Fibroblast of the aortic adventitia (primary cell): ENCODE measurements at regions not wholly inside any gene's neighbourhood (a gene's known extent, or its start where the extent isn't known, plus 50 kb on each side); places are given as distances from the start of the nearest gene placed in this dataset.
"Not testable (repeated sequence)": the region's sequence is repeated elsewhere in the genome, so short reads cannot be mapped to it uniquely, and the experiment has no call there.

Source experiments
- DNase-seq: peaks from one replicate; pipeline ENCODE4 v3.0.0-alpha.2; 2010; ENCODE audit warnings: low read depth
- H3K4me3 ChIP-seq: 2 replicates; pipeline ENCODE4 v1.5.1; 2011; ENCODE audit warnings: low read depth, mild to moderate bottlenecking, control low read depth, low read length, moderate library complexity
- CTCF ChIP-seq: IDR thresholded peaks from 2 replicates; pipeline ENCODE4 v1.5.1; 2011; ENCODE audit warnings: mild to moderate bottlenecking, low read length, control low read depth, inconsistent platforms; ENCODE audit not compliant: insufficient read depth

DNA sequence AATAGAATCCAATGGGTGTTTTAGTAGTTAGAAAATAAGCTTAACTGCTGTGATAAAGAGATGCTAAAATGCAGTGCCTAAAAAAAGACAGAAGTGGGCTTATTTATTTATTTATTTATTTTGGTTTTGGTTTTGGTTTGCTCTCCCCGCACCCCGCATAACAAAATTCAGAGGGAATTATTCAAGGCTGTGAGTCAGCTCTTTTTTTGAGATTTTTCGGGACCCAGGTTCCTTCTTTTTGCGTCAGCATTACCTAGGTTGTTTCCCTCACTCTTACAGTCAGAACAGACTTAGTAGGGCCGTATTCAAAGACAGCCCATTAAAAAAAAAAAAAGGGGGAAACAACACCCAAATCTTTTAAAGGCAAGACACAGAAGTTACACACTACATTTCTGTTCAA, 1495.5 kb upstream of the ADGRL3 start:
- H3K4me3 ChIP-seq, result no peak overlapping the region
- TF ChIP-seq CTCF, result no peak
- no peak for DNase-seq

GRCh38 chr4:59712470-59712869, 1487.7 kb upstream of the ADGRL3 start:
- no peak overlapping the region for H3K4me3 ChIP-seq
- TF ChIP-seq CTCF, result no peak
- DNase-seq, result no peak

- not testable (repeated sequence) for H3K4me3 ChIP-seq, DNase-seq
These were observed 1475.8 kb upstream of the ADGRL3 start for GRCh38 chr4:59724286-59724685.

DNA sequence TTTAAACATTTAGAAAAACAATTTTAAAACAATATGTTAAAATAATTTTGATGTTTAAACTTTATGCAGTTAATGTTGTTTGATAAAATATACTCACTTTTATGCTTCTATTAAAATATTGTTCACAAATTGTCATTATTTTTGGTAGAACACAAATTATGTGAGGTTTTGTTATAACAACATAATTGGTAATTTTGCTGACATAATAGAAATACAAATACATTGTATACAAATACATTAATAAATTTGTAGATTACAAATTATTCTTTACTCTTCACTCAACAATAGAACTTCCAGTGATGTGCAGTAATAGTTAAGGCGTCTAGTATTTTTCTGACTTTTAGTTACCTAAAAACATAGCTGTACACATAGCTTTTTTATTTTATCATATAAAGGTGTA, 1472.4 kb upstream of the ADGRL3 start:
- no peak for DNase-seq
- TF ChIP-seq CTCF, result no peak
- no peak overlapping the region for H3K4me3 ChIP-seq

DNA sequence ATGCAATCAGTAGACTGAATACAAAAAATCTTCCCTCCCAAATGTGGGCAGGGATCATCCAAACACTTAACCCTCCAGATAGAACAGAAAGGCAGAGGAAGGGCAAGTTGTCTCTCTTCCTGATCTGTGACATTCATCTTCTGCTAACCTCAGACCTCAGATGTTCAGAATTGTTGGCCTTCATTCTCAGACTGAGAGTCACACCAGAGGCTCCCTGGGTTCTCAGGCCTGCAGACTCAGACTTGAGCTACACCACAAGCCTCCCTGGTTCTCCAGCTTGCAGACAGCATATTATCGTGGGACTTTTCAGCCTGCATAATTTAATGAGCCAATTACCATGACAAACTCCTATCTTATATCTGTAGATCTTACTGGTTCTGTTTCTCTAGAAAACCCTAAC, 1471.6 kb upstream of the ADGRL3 start:
- TF ChIP-seq CTCF, result no peak
- H3K4me3 ChIP-seq, result no peak overlapping the region
- DNase-seq, result no peak

- no peak for TF ChIP-seq CTCF
- H3K4me3 ChIP-seq, result no peak overlapping the region
- DNase-seq, result no peak
These were observed 1470.8 kb upstream of the ADGRL3 start for GRCh38 chr4:59729321-59729720.

- TF ChIP-seq CTCF, result no peak
- DNase-seq, result no peak
These were observed 1451.7 kb upstream of the ADGRL3 start for GRCh38 chr4:59748433-59748832.

More at GRCh38 chr4:59748433-59748832, 1451.7 kb upstream of the ADGRL3 start:
- H3K4me3 ChIP-seq, result no peak overlapping the region
